GM10266 (cell line): ENCODE measurements at regions not wholly inside any gene's neighbourhood (a gene's known extent, or its start where the extent isn't known, plus 50 kb on each side); places are given as distances from the start of the nearest gene placed in this dataset.

Experiments used
- DNase-seq: peaks from one replicate; pipeline ENCODE4 v3.0.0; 2012; ENCODE audit errors: extremely low spot score
- CTCF ChIP-seq: IDR thresholded peaks from 2 replicates; pipeline ENCODE4 v1.5.1; 2012; ENCODE audit warnings: mild to moderate bottlenecking, low read depth; ENCODE audit not compliant: control insufficient read depth, insufficient read depth; ENCODE audit errors: missing control alignments

DNA sequence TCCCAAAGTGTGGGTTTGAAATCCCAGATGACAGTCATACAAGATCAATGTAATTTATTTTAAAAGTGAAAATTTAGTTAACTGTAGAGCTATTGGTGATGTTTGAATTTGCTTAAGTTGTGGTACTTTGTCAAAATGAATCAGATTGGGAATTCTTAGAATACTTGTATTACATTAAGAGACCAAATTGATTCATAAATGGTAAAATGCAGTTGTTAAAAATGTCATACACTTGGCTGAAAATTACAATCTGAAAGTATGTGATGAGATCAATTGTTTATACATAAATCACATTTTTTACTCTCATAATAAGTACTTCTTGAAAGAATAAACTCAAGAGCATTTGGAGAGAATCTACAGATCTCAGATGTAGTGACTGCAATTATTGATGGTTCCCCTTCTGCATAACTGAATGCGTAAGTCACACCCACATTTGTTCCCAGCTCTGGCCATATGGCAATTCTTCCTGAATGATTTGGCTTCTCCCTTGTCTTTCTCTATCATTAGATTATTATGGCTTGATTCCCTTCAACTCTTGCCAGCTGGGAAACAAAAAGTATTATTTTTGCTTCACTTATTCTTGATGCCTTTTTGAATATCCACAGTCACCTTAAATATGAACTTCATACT lies 558.5 kb downstream of the CPS1 start:
- no peak for DNase-seq
- TF ChIP-seq CTCF = no peak

DNA sequence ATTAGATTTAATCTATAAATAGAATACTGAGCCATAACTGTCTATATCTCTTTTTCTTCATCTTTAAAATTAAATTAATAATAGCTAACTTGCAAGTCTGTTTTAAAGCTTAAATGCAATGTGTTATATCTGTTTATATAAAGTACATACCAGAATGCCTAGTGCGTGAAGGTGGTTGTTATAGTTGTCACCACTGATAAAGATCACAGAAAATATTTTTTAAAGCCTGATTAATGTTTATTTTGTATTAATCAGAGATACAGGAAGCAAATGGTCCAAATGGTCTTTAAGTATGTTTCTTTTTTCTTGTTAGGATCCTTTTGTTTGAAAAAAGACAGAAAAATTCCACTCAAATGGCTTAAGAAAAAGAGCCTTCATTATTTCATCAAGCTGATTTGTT lies 560.6 kb downstream of the CPS1 start:
- TF ChIP-seq CTCF = no peak
- DNase-seq = no peak

- DNase-seq = no peak
- TF ChIP-seq CTCF = no peak
Measured at GRCh38 chr2:211126256-211126655, 569.9 kb downstream of the CPS1 start.

DNA sequence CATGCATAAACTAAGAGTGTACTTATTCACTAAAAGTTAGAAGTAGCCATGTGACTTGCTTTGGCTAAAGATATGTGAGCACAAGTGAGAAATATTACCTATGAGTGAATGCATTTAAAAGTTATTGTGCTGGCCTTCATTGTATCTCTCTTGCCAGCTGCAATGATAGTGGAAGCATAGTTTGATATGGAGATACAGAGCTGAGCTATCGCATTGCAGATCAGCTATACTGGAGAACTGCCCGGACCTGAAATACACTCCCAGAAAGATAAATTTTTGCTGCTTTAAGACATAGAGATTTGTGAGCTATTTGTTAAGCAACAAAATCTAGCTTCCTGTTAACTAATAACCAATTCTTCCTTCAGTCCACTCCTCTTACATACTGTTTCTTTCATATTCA lies 571.1 kb downstream of the CPS1 start:
- TF ChIP-seq CTCF = no peak
- DNase-seq = no peak

- DNase-seq = no peak
- no peak for TF ChIP-seq CTCF
Measured at GRCh38 chr2:211128287-211128686, 571.9 kb downstream of the CPS1 start.

- no peak for TF ChIP-seq CTCF
- no peak for DNase-seq
Measured at GRCh38 chr2:211129798-211130197, 573.4 kb downstream of the CPS1 start.

GRCh38 chr2:211132046-211132445 lies 575.6 kb downstream of the CPS1 start:
- DNase-seq = no peak
- TF ChIP-seq CTCF = no peak
